GM18519 (cell line): ENCODE measurements at regions not wholly inside any gene's neighbourhood (a gene's known extent, or its start where the extent isn't known, plus 50 kb on each side); places are given as distances from the start of the nearest gene placed in this dataset.
A peak's percentile ranks its signal among the peaks of the same experiment; 100 is the strongest.
"Not testable (repeated sequence)": the region's sequence is repeated elsewhere in the genome, so short reads cannot be mapped to it uniquely, and the experiment has no call there.

Experiments used
- ATAC-seq: cut with Tn5 transposase; IDR thresholded peaks from one replicate; pipeline ENCODE4 v1.9.1; 2021; ENCODE audit warnings: mild to moderate bottlenecking, moderate library complexity; ENCODE audit not compliant: unreplicated experiment, low FRiP score

GRCh38 chr12:46475972-46476645 is 103.5 kb upstream of the SLC38A2 start:
- no peak for ATAC-seq

- ATAC-seq, result not testable (repeated sequence)
Observed at GRCh38 chr12:46474385-46474784, 101.8 kb upstream of the SLC38A2 start.

DNA sequence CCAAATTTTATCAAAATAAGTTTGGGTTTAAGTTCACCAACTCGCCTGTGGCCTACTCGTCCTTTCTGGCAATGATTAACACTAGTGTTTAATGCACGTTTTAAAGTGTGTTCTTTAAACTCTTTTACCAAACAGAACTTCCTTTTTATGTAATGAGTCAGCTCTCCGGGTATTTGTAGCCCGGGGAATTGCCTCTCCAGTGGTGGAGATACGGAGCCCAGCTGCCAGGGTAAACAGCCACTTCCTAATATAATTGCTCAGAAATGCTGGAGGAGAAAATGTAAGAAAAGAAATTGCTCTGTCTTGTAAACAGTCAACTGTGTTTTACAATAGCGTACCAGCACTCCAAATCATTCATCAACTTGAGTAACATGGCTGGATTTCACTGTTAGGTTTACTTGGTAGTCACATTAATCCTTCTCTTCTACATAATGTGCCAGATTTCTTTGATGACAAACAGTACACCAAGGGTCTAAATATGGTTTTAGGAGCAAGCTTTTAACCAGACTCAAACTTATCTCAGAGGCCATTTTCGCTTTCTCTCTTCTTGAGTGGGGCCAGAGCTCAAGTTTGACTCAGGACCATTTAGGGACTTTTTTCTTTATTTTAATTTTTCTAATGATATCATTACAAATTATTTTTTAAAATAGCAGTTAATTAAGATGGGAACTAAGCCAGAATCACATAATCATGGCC is 101.2 kb upstream of the SLC38A2 start:
- ATAC-seq, result peak; percentile 70

- no peak for ATAC-seq
Observed at GRCh38 chr12:46472893-46473633, 100.5 kb upstream of the SLC38A2 start.

- no peak for ATAC-seq
Observed at GRCh38 chr12:46472144-46472705, 99.7 kb upstream of the SLC38A2 start.

- ATAC-seq, result no peak
Observed at GRCh38 chr12:46471404-46471803, 98.8 kb upstream of the SLC38A2 start.

DNA sequence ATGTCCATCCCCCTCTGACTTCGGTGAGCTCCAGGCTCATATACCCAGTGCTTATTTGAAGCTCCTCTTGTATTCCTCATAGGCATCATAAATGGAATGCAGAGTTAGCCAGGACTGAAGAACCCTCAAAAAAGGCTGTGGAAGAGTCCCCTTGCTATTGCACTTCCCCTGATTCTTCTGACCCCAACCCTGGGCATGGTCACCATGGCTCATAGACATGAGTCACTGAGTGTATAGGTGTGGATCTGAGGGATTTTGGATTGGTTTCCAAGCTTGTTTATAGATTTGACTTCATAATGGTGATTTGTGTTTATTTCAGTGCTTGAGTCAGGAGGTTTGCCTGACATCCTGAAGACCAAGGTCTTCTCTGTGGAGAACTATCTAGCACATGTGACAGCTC is 98.4 kb upstream of the SLC38A2 start:
- no peak for ATAC-seq

DNA sequence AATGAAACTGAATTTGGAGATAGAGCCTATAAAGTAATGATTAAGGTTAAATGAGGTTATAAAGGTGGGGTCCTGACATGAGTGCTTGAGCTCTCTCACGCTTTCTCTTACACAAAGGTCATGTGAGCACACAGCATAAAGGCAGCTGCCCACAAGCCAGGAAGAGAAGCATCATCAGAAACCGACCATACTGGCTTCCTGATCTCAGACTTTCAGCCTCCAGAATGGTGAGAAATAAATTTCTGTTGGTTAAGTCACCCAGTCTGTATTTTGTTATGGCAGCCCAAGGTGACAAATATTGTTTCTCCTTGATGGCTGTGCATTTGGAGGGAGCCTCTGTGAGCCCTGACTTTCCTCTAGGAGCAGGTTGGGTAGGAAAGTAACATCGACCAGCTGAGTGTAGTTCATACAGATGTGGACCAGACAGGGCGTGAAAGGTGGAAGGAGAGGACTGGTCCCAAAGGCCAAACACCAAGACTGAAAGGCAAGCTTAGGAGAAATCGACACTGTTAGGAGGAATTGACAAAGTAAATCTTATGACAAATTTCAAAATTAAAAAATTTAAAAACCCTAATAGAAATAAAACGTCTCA is 97.6 kb upstream of the SLC38A2 start:
- no peak for ATAC-seq

- no peak for ATAC-seq
Observed at GRCh38 chr12:46468813-46469212, 96.2 kb upstream of the SLC38A2 start.

GRCh38 chr12:46468160-46468559 is 95.6 kb upstream of the SLC38A2 start:
- ATAC-seq, result no peak

GRCh38 chr12:46465307-46465706 is 92.7 kb upstream of the SLC38A2 start:
- no peak for ATAC-seq

DNA sequence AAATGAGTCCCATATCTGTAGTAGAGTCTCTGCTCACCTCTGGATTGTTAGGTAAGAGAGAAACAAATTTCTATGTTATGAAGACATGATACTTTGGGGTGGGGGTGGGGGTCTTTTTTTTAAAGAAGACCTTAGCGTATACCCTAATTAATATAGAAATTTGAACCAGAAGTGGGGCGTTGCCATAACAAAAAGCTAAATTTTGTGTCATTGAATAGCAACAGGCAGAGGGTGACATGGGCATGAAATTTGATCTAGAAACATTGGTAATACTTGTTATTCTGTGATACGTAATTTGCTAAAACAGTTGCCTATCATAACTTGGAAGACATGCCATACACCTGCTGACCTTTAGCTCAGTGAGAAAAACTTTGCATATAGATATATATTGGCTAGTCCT is 92.3 kb upstream of the SLC38A2 start:
- no peak for ATAC-seq

DNA sequence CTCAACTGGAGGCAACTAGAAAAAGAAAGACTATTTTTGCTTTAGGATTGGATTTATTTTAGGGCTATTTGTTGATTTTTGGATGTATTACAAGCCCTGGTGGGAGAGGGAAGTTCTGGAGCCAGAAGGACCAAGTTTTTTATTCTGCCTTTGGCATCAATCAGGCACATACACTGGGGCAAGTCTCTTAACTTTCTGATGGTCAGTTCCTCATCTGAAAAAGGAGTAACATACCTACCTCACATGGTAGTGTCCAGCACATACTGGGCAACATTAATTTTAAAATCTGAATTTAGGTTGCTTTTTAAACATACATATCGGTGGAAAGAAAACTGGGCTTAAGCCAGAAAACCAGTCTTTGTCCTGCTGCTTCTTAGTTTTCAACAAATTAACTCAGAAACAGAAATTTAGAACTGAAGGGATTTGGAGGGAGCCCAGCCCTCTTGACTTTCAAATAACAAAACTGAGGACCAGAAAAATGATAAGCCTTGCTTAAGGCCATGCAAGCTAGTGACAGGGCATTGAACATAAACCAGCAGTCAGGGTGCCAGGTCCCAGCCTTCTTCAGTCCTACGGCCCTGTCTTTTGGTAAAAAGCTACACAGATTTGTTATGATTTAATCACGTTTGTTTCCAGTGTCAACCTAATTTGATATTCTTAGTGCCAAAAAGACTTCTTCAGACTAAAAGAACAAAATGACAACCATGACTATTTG is 90.2 kb upstream of the SLC38A2 start:
- ATAC-seq, result no peak

DNA sequence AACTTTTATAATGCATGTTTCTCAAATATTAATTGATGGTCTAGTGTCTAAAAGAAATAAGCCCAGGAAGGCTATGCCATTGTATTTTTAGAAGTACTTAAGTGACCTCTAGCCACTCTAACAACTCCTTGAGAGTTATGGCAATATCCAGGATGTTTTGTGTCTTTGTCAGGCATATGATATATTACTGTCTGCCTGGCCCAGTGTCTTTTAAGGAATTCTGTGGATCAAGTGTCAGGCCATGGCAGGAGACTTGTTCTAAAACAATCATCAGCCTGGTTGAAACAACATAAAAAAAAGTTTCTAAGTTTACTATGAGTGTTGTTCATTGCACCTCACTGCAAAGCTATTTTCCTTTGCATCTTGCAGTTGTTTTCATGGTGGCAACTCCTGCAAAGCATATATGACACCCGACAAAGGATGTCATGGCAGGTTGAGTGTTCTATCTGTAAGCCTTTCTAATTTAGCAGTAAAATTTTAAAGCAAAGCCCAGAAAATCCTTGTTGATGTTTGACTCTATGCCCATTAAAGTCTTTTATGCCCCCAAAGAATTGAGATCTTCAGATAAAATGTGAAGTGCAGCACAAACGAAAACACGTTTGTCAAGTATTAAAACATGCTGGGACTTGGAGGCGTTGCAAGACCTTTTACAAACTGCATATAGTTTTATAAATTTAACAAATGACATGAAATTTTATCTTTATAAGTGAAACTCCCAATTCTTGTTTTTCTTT is 89.5 kb upstream of the SLC38A2 start:
- ATAC-seq, result no peak

- no peak for ATAC-seq
Observed at GRCh38 chr12:46461459-46461858, 88.9 kb upstream of the SLC38A2 start.

DNA sequence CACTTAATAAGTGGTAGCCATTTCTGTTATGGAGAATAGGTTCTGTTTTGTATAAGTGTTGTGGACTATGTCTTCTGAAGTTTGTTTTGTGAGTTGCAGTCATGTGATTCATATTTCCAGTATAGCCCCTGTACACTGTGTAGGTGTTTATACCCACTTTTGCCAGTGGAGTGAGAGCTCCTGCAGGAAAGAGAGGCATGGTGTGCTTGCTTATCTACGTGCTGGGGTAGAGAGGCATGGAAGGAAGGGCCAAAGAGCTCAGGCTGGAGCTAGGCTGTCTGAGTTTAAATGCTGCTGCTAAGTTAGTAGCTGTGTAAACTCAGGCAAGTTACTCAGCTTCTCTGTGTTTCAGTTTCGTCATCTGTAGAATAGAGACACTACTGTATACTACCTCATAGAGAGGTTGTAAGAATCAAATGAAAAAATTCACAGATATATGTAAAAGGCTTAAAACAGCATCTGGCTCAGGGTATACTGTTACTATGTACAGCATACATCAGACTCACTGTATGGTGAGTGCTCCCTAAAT is 88.2 kb upstream of the SLC38A2 start:
- ATAC-seq, result no peak

DNA sequence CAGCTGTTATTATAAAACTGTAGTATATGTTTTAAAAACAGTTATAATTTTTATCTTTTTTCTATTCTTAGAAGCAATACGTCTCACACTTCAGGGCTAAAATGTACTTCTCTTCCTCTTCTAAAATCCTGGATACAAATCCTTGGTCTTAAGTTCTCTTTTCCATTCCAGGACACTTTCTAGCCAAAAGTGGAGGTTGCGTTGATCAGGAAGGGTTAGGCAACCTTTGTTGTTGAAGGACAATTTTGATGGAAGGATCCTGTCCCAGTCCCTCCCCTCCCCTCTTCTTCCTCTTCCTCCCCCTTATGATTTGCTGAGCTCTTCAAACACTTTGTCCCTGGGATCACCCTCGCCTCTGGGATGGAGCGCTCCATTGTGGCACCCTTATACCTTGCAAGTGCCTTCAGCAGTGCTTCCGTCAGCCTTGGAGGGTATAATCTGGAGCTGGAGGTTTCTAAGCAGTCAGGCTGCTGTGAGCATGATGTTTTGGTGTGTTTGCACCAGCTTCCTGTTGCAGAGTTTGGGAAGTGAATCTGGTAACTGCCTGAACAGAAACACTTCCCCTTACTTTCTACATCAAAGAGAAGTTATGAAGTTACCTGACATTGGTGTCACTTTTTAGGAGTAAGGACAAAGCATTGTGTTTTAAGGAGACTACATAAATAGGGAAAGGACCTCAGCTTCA is 87.4 kb upstream of the SLC38A2 start:
- ATAC-seq, result peak; percentile 34

GRCh38 chr12:46459111-46459510 is 86.5 kb upstream of the SLC38A2 start:
- no peak for ATAC-seq
